ENCODE measurements at regions not wholly inside any gene's neighbourhood (a gene's known extent, or its start where the extent isn't known, plus 50 kb on each side); places are given as distances from the start of the nearest gene placed in this dataset.

GRCh38 chr12:90268574-90268973 lies 559.9 kb upstream of the ATP2B1 start:
- Mint-ChIP-seq H3K4me3 (no peak overlapping the region), H3K27me3 (ENCODE audit: low read depth) (no peaks in the 10 kb centered on the region), H3K4me1 (no peaks in the 10 kb centered on the region), H3K9me3 (no peaks in the 10 kb centered on the region), H3K36me3 (ENCODE audit: insufficient read depth in 1 of 3, low read depth in 3 of 3) (no peaks in the 10 kb centered on the region), H3K27ac (no peak overlapping the region)
- no peaks in the 10 kb centered on the region for H3K27me3 ChIP-seq (ENCODE audit: insufficient read depth, low read length)
- WGBS (ENCODE audit: extremely low coverage, insufficient read length, low lambda C conversion rate) = 100% methylated on average over 2 of the region's 3 CpGs
- no peak overlapping the region for H2AFZ ChIP-seq (ENCODE audit: low read length)
- no peaks in the 10 kb centered on the region for H4K20me1 ChIP-seq (ENCODE audit: control insufficient read depth, insufficient read depth, insufficient read length)
- H3K79me1 ChIP-seq (ENCODE audit: insufficient read depth, low read depth, low read length, poor library complexity, severe bottlenecking) = no peaks in the 10 kb centered on the region
- no peak overlapping the region for H3T11ph ChIP-seq (ENCODE audit: low read length)
- no peak overlapping the region for H2BK120ac ChIP-seq (ENCODE audit: low read depth, low read length, poor library complexity, severe bottlenecking)
- no peaks in the 10 kb centered on the region for H3K23me2 ChIP-seq (ENCODE audit: insufficient read length, low read depth, low read length, poor library complexity, severe bottlenecking)
- no peak overlapping the region for H3K56ac ChIP-seq (ENCODE audit: insufficient read length, low read depth, low read length)
- H3K4me2 ChIP-seq (ENCODE audit: insufficient read depth, insufficient read length, low read length) = no peak overlapping the region
- H3K23ac ChIP-seq (ENCODE audit: insufficient read length, low read depth, low read length) = no peak overlapping the region
- no peak for TF ChIP-seq CTCF (conservative IDR thresholded peaks at IDR 0.05)
- H2BK5ac ChIP-seq (ENCODE audit: insufficient read length, low read length) = no peak overlapping the region
- H3K9me3 ChIP-seq (ENCODE audit: control insufficient read depth, low read depth, low read length) = no peaks in the 10 kb centered on the region
- no peak overlapping the region for H3K18ac ChIP-seq (ENCODE audit: insufficient read length, low read depth, low read length)
- H3K4ac ChIP-seq (ENCODE audit: low read depth, low read length) = no peak overlapping the region
- H3K9ac ChIP-seq (ENCODE audit: extremely low read depth, insufficient read length, low read length) = no peak overlapping the region
- H2BK20ac ChIP-seq (ENCODE audit: low read depth, low read length, poor library complexity, severe bottlenecking) = no peak overlapping the region
- no peak overlapping the region for H2AK5ac ChIP-seq (ENCODE audit: insufficient read length, low read length)
- no peak overlapping the region for H2BK12ac ChIP-seq (ENCODE audit: insufficient read length, low read depth, low read length)
- H3K27ac ChIP-seq (ENCODE audit: insufficient read length, low read depth, low read length) = no peak overlapping the region
- no peak for DNase-seq
- no peak overlapping the region for H3K14ac ChIP-seq (ENCODE audit: insufficient read depth, low read length)
- no peaks in the 10 kb centered on the region for H3K79me2 ChIP-seq (ENCODE audit: insufficient read depth, low read length)
- no peak overlapping the region for H4K8ac ChIP-seq (replicated peaks; ENCODE audit: insufficient read length, low read depth, low read length)
- H3K4me1 ChIP-seq (ENCODE audit: insufficient read depth, low read length) = no peaks in the 10 kb centered on the region
- no peak overlapping the region for H4K5ac ChIP-seq (ENCODE audit: insufficient read length, low read depth, low read length)
- no peak overlapping the region for H4K91ac ChIP-seq (ENCODE audit: insufficient read length, low read depth, low read length)
- no peak overlapping the region for H2BK15ac ChIP-seq (ENCODE audit: low read depth, low read length)

All from H9 (cell line).